AG04450 (cell line): ENCODE measurements at regions not wholly inside any gene's neighbourhood (a gene's known extent, or its start where the extent isn't known, plus 50 kb on each side); places are given as distances from the start of the nearest gene placed in this dataset.

Experiments used
- CTCF ChIA-PET: fragments of 300-600, 350-600 bp; formaldehyde crosslinking; extraction: SDS; loops from one replicate; lab custom pipeline; 2022; ENCODE audit warnings: antibody characterized with exemption, inconsistent platforms; lab: Charles Lee
- POLR2A ChIA-PET: fragments of 350-600 bp; formaldehyde crosslinking; extraction: SDS; loops from one replicate; lab custom pipeline; 2021; ENCODE audit warnings: antibody characterized with exemption, inconsistent platforms; lab: Yijun Ruan, JAX
- DNase-seq: peaks from one replicate; pipeline ENCODE4 v3.0.0-alpha.2; 2011; ENCODE audit warnings: low read depth, low spot score
- H3K27ac ChIP-seq: one replicate; pipeline ENCODE4 v1.5.1; 2012; ENCODE audit warnings: low read depth, low read length, control low read depth
- H3K27me3 ChIP-seq: one replicate; pipeline ENCODE4 v1.6.0; 2012; ENCODE audit warnings: low read length; ENCODE audit not compliant: control insufficient read depth, insufficient read depth
- H3K4me3 ChIP-seq: 2 replicates; pipeline ENCODE4 v1.5.1; 2011; ENCODE audit warnings: mild to moderate bottlenecking, low read depth, low read length, control low read depth
- H3K9me3 ChIP-seq: 2 replicates; pipeline ENCODE4 v1.5.1; 2012; ENCODE audit warnings: low read length; ENCODE audit not compliant: control insufficient read depth, insufficient read depth
- TF ChIP-seq, protein P1 (sequence below): IDR thresholded peaks from 2 replicates; pipeline ENCODE4 v1.5.1; 2011; ENCODE audit warnings: low read depth, low read length, control low read depth, inconsistent platforms

DNA sequence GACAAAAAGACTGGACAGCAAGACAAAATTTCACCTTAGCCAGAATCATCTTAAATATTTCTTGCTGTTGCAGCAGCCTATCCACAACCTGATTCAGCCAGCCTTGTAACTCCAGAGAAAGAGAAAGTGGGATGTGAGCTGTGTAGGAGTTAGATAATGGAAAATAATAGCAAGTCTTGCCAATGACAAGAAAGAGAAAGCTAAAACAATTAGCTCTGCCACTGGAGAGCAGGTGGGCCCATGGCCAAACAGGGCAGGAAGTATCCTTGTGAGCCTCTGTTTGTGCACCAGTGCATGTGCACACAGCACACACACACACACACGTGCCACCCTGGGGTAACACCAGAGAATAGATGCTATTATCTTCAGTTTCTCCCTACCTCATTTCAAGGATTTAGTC, 106.0 kb upstream of the CCDC196 start:
- no peak for DNase-seq
- TF ChIP-seq, protein P1, sequence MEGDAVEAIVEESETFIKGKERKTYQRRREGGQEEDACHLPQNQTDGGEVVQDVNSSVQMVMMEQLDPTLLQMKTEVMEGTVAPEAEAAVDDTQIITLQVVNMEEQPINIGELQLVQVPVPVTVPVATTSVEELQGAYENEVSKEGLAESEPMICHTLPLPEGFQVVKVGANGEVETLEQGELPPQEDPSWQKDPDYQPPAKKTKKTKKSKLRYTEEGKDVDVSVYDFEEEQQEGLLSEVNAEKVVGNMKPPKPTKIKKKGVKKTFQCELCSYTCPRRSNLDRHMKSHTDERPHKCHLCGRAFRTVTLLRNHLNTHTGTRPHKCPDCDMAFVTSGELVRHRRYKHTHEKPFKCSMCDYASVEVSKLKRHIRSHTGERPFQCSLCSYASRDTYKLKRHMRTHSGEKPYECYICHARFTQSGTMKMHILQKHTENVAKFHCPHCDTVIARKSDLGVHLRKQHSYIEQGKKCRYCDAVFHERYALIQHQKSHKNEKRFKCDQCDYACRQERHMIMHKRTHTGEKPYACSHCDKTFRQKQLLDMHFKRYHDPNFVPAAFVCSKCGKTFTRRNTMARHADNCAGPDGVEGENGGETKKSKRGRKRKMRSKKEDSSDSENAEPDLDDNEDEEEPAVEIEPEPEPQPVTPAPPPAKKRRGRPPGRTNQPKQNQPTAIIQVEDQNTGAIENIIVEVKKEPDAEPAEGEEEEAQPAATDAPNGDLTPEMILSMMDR, result no peak
- Histone ChIP-seq H3K27ac (no peak overlapping the region), H3K27me3 (no peaks in the 10 kb centered on the region), H3K9me3 (no peaks in the 10 kb centered on the region), H3K4me3 (no peak overlapping the region)
- POLR2A ChIA-PET, result no interaction called here
- CTCF ChIA-PET, result no interaction called here

DNA sequence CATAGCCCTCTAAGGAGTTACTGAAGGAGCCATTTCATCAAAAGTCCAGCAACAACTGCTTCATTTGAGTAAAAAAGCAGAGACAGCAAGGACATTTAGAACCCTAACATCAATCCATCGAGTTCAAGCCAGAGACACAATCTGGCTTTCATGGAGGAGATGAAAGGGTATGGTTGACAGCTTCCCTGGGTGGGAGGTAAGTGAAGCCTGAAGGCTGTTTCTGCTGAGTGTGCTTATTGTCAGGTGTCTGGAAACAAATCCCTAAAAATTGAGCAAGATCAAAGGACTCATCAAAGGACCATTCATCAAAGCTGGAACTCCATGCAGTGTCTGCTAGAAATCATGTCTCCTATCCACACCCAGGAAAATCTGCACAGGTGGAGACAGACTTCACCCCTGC, 104.4 kb upstream of the CCDC196 start:
- H3K9me3 ChIP-seq, result no peaks in the 10 kb centered on the region
- no peak overlapping the region for H3K27ac ChIP-seq
- DNase-seq, result no peak
- TF ChIP-seq, protein P1, result no peak
- H3K4me3 ChIP-seq, result no peak overlapping the region
- POLR2A ChIA-PET, result no interaction called here
- CTCF ChIA-PET, result no interaction called here
- H3K27me3 ChIP-seq, result no peaks in the 10 kb centered on the region

DNA sequence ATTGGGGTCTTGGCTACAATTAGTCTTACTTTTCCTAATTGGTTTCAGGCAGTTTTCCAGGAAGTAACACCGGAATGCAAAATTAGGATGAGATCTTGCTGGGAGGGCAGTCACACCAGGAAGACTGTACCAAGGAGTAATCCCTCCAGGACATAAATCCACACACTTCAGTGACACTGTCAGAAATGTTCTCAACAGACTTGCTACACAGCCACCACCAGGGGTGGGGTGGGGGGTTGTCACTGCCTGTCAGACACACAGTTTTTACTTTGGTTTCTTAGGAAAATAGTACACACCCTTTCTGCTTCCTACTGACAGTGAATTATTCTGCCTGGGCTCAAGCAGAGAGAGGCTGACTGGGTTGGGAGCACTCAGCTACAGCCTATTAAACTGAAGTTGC, 102.9 kb upstream of the CCDC196 start:
- TF ChIP-seq, protein P1, result no peak
- POLR2A ChIA-PET, result no interaction called here
- H3K27ac ChIP-seq, result no peak overlapping the region
- no peak overlapping the region for H3K4me3 ChIP-seq
- no peaks in the 10 kb centered on the region for H3K27me3 ChIP-seq
- H3K9me3 ChIP-seq, result no peaks in the 10 kb centered on the region
- CTCF ChIA-PET, result no interaction called here
- no peak for DNase-seq

DNA sequence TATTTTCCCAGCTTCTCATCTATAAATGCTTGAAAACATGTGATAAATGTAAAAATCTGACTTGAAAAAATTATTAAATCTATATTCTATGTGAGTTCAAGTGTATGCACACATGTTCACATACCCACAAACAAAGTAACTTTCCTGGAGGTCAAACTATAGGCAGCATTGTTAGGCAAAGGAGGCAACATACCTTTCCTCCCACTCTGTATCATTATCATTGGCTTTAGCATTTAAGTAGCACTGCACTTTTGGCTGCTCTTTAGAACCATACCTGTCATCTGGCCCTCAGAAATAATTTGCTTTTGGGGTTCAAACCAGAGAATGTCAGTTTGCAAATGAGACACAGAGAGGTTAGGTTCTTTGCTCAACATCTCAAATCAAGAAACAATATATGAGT, 102.4 kb upstream of the CCDC196 start:
- no peak overlapping the region for H3K4me3 ChIP-seq
- no peak for DNase-seq
- H3K9me3 ChIP-seq, result no peaks in the 10 kb centered on the region
- H3K27me3 ChIP-seq, result no peaks in the 10 kb centered on the region
- TF ChIP-seq, protein P1, result no peak
- ChIA-PET POLR2A (no interaction called here), CTCF (no interaction called here)
- H3K27ac ChIP-seq, result no peak overlapping the region

DNA sequence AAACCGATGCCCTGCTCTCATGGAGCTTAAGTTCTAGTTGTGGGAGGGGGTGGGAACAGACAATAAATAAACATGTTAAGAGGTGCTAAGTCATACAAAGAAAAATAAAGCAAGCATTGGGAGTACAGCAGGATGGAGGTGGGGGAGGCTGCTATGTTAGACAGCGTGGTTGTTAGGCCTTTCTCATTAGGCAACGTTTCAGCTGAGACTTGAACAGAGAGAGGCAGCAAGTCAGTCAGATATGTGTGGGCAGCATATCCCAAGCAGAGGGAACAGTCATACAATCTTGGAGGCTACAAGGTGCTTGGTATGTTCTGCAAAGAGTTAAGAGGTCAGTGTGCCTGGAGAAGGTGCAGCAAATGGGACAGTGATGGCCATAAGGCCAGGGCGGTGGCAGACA, 97.7 kb upstream of the CCDC196 start:
- ChIA-PET POLR2A (interaction anchor here (0.6 kb wide), 1 partner anchor 26 kb away, joined by 3 read pairs; no protein-coding TSS in a partner anchor), CTCF (no interaction called here)
- TF ChIP-seq, protein P1, result no peak
- no peak for DNase-seq
- H3K27ac ChIP-seq, result no peak overlapping the region
- no peaks in the 10 kb centered on the region for H3K27me3 ChIP-seq
- no peak overlapping the region for H3K4me3 ChIP-seq
- no peaks in the 10 kb centered on the region for H3K9me3 ChIP-seq
